ENCODE measurements at regions not wholly inside any gene's neighbourhood (a gene's known extent, or its start where the extent isn't known, plus 50 kb on each side); places are given as distances from the start of the nearest gene placed in this dataset.

DNA sequence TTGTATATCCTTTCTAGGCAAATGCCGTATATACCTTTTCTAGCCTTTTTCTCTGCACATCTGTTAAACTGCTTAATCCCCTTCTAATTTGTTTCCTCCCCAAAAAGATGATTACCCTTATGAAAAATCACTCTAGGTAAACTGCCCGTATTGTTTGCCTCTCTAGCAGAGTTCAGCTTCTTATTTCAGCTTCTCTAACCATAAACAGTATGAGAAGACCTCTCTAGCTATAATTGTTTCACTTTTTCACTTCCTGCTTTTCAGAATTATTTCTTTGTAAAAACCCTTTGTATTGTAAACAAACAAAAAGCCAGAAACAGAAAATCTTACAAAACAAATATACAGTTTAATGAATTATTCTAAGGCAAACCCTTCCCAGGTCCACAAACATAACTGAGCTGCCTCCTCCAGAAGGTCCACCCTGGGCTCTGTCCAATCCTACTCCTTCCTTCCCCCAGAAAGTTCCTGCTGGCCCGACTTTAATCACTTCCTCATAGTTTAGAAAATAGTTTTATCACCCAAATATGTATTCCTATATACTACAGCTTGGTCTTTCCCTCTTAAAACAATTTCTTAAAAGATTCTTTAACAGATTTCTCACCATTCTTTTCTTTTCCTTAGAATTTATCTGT, 158.1 kb downstream of the FGF1 start:
- TF ChIP-seq, protein P1, sequence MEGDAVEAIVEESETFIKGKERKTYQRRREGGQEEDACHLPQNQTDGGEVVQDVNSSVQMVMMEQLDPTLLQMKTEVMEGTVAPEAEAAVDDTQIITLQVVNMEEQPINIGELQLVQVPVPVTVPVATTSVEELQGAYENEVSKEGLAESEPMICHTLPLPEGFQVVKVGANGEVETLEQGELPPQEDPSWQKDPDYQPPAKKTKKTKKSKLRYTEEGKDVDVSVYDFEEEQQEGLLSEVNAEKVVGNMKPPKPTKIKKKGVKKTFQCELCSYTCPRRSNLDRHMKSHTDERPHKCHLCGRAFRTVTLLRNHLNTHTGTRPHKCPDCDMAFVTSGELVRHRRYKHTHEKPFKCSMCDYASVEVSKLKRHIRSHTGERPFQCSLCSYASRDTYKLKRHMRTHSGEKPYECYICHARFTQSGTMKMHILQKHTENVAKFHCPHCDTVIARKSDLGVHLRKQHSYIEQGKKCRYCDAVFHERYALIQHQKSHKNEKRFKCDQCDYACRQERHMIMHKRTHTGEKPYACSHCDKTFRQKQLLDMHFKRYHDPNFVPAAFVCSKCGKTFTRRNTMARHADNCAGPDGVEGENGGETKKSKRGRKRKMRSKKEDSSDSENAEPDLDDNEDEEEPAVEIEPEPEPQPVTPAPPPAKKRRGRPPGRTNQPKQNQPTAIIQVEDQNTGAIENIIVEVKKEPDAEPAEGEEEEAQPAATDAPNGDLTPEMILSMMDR (IDR thresholded peaks at IDR 0.05; ENCODE audit: low read depth, low read length), result no peak
- no peak for TF ChIP-seq EZH2phosphoT487 (IDR thresholded peaks at IDR 0.05; ENCODE audit: low read depth)
- no peaks in the 10 kb centered on the region for H3K79me2 ChIP-seq (ENCODE audit: low read length)
- no peak overlapping the region for H3K4me2 ChIP-seq (ENCODE audit: low read length)
- H3K27me3 ChIP-seq (ENCODE audit: low read depth, low read length), result no peaks in the 10 kb centered on the region
- H3K4me3 ChIP-seq (ENCODE audit: low read length), result no peak overlapping the region
- no peaks in the 10 kb centered on the region for H3K36me3 ChIP-seq (replicated peaks; ENCODE audit: low read depth, low read length)
- peaks cover 14% of the 10 kb centered on the region for H3K4me1 ChIP-seq (ENCODE audit: low read length)
- no peaks in the 10 kb centered on the region for H3K9me3 ChIP-seq (ENCODE audit: insufficient read depth, low read length)
- H3K9ac ChIP-seq (ENCODE audit: low read length), result no peak overlapping the region
- H2AFZ ChIP-seq (ENCODE audit: low read depth, low read length), result no peak overlapping the region
- H3K27ac ChIP-seq (ENCODE audit: low read length), result no peak overlapping the region
- no peaks in the 10 kb centered on the region for H4K20me1 ChIP-seq (ENCODE audit: insufficient read depth, low read length)

DNA sequence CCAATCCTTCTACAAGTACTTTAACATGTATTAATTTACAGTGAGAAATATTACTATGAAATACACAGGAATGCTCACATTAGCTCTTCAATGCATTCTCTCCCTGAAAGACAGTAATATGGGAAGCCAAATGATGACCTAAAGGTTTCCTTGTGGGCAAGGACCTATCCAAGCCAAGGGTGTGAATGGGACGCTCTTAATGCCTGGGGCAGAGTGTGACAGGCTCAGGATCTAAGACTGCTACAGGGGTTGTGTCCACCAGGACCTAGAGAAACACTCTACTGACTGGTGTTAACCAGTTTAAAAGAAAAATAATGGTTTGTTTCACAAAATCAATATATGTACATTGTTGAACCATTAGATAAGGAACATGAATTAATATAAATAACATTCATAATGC, 158.7 kb downstream of the FGF1 start:
- Histone ChIP-seq H3K4me2 (ENCODE audit: low read length) (no peak overlapping the region), H3K27me3 (ENCODE audit: low read depth, low read length) (no peaks in the 10 kb centered on the region), H3K4me1 (ENCODE audit: low read length) (peaks cover 14% of the 10 kb centered on the region), H3K4me3 (ENCODE audit: low read length) (no peak overlapping the region), H3K9ac (ENCODE audit: low read length) (no peak overlapping the region), H3K9me3 (ENCODE audit: insufficient read depth, low read length) (no peaks in the 10 kb centered on the region), H2AFZ (ENCODE audit: low read depth, low read length) (no peak overlapping the region), H4K20me1 (ENCODE audit: insufficient read depth, low read length) (no peaks in the 10 kb centered on the region), H3K27ac (ENCODE audit: low read length) (no peak overlapping the region), H3K36me3 (replicated peaks; ENCODE audit: low read depth, low read length) (no peaks in the 10 kb centered on the region), H3K79me2 (ENCODE audit: low read length) (no peaks in the 10 kb centered on the region)
- no peak for TF ChIP-seq EZH2phosphoT487 (IDR thresholded peaks at IDR 0.05; ENCODE audit: low read depth)
- TF ChIP-seq, protein P1 (IDR thresholded peaks at IDR 0.05; ENCODE audit: low read depth, low read length), result no peak

DNA sequence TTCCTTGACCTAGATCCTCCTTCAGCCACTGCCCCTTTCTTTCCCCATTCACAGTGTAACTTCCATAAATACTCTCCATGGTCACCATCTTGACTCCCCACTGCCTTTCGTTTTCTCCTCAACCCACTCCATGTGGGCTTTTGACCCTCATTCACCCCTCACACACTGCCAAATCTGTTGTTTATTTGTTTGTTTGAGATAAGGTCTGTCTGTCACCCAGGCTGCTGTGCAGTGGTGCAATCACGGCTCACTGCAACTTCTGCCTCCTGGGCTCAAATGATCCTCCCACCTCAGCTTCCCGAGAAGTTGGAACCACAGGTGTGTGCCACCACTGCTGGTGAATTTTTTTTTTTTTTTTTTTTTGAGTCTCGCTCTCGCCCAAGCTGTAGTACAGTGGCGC, 162.9 kb downstream of the FGF1 start:
- TF ChIP-seq, protein P1 (IDR thresholded peaks at IDR 0.05; ENCODE audit: low read depth, low read length), result no peak
- Histone ChIP-seq H3K9me3 (ENCODE audit: insufficient read depth, low read length) (no peaks in the 10 kb centered on the region), H3K27ac (ENCODE audit: low read length) (no peak overlapping the region), H3K27me3 (ENCODE audit: low read depth, low read length) (no peaks in the 10 kb centered on the region), H4K20me1 (ENCODE audit: insufficient read depth, low read length) (no peaks in the 10 kb centered on the region), H3K4me3 (ENCODE audit: low read length) (no peak overlapping the region), H3K36me3 (replicated peaks; ENCODE audit: low read depth, low read length) (no peaks in the 10 kb centered on the region), H3K9ac (ENCODE audit: low read length) (no peak overlapping the region), H2AFZ (ENCODE audit: low read depth, low read length) (no peak overlapping the region), H3K79me2 (ENCODE audit: low read length) (no peaks in the 10 kb centered on the region), H3K4me2 (ENCODE audit: low read length) (no peak overlapping the region), H3K4me1 (ENCODE audit: low read length) (peaks cover 5% of the 10 kb centered on the region; the same call in 1 of the 2 replicates)

GRCh38 chr5:142521706-142522105, 164.2 kb downstream of the FGF1 start:
- Histone ChIP-seq H3K9me3 (ENCODE audit: insufficient read depth, low read length) (no peaks in the 10 kb centered on the region), H3K79me2 (ENCODE audit: low read length) (no peaks in the 10 kb centered on the region), H3K27me3 (ENCODE audit: low read depth, low read length) (no peaks in the 10 kb centered on the region), H3K4me3 (ENCODE audit: low read length) (no peak overlapping the region), H2AFZ (ENCODE audit: low read depth, low read length) (no peak overlapping the region), H3K27ac (ENCODE audit: low read length) (no peak overlapping the region), H4K20me1 (ENCODE audit: insufficient read depth, low read length) (no peaks in the 10 kb centered on the region), H3K4me1 (ENCODE audit: low read length) (no peaks in the 10 kb centered on the region), H3K4me2 (ENCODE audit: low read length) (no peak overlapping the region), H3K36me3 (replicated peaks; ENCODE audit: low read depth, low read length) (no peaks in the 10 kb centered on the region), H3K9ac (ENCODE audit: low read length) (no peak overlapping the region)
- TF ChIP-seq, protein P1 (IDR thresholded peaks at IDR 0.05; ENCODE audit: low read depth, low read length), result no peak
- no peak for TF ChIP-seq EZH2phosphoT487 (IDR thresholded peaks at IDR 0.05; ENCODE audit: low read depth)
